ENCODE measurements at regions not wholly inside any gene's neighbourhood (a gene's known extent, or its start where the extent isn't known, plus 50 kb on each side); places are given as distances from the start of the nearest gene placed in this dataset.
"Not testable (repeated sequence)": the region's sequence is repeated elsewhere in the genome, so short reads cannot be mapped to it uniquely, and the experiment has no call there.

DNA sequence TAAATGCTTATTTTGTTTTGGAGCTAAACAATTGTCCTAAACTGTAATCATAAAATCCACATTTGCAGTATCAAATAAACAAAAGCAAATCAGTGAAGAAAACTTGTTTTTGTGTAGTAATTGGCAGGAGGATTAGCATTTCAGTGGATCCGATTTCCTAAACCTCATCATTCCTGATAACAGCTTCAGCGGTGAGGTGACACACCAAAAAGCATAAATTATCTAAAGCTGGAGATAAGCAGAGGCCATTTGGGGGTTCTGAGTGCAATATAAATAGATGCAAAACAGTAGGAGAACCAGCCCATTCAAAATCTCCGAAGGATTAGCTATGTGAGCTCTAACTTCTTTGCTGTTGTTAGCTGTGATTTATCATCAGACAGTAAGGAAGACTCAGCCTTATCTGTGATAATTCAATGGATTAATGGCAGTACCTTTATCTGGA, 235.8 kb downstream of the EPHA7 start:
- TF ChIP-seq, protein P1, sequence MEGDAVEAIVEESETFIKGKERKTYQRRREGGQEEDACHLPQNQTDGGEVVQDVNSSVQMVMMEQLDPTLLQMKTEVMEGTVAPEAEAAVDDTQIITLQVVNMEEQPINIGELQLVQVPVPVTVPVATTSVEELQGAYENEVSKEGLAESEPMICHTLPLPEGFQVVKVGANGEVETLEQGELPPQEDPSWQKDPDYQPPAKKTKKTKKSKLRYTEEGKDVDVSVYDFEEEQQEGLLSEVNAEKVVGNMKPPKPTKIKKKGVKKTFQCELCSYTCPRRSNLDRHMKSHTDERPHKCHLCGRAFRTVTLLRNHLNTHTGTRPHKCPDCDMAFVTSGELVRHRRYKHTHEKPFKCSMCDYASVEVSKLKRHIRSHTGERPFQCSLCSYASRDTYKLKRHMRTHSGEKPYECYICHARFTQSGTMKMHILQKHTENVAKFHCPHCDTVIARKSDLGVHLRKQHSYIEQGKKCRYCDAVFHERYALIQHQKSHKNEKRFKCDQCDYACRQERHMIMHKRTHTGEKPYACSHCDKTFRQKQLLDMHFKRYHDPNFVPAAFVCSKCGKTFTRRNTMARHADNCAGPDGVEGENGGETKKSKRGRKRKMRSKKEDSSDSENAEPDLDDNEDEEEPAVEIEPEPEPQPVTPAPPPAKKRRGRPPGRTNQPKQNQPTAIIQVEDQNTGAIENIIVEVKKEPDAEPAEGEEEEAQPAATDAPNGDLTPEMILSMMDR (IDR thresholded peaks at IDR 0.05; ENCODE audit: borderline replicate concordance, insufficient read depth, low read depth, low read length): no peak
- H3K4me3 ChIP-seq (ENCODE audit: low read depth, low read length): no peak overlapping the region

DNA sequence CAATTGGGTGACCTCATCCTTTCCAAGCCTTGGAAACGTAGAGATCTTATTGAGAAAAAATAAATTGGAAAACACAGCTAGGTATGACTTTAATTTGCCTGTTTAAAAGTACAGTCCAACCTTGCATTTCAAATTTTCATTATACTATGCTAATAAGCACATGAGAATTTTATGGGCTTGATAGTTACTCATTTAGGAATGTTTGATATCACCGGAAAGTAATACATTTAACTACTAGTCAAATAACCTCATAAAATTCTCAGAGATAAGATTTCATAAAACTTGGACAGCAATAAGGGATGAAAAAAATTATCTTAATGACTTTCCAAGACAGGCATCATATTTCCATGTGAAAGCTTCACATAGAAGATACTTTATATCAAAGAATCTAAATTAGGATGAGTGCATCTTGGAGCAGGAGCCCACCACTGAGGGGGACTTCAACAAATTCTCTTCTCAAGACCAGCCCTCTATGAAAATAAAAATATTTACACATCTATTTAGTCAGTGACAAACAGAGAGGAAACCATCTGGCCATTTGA, 236.3 kb downstream of the EPHA7 start:
- no peak overlapping the region for H3K4me3 ChIP-seq (ENCODE audit: low read depth, low read length)
- TF ChIP-seq, protein P1 (IDR thresholded peaks at IDR 0.05; ENCODE audit: borderline replicate concordance, insufficient read depth, low read depth, low read length): no peak

DNA sequence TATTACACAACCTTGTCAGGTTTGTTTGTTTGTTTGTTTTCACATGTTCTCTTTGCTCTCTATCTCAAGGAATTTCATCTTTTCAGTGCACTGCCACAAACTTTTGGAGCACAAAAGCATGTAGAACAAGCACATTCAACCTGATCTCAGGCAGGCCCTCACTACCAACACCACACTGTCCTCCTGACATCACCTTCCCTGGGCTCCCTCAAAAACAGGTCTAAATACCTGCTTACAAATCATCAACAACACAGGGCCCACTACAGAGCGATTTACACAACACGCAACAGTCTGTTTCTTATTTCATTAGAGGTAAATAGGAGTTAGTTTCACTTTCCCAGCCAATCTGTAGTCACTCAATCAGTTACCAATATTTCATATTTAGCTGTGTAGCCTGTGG, 241.4 kb downstream of the EPHA7 start:
- H3K4me3 ChIP-seq (ENCODE audit: low read depth, low read length): no peak overlapping the region
- TF ChIP-seq, protein P1 (IDR thresholded peaks at IDR 0.05; ENCODE audit: borderline replicate concordance, insufficient read depth, low read depth, low read length): no peak

DNA sequence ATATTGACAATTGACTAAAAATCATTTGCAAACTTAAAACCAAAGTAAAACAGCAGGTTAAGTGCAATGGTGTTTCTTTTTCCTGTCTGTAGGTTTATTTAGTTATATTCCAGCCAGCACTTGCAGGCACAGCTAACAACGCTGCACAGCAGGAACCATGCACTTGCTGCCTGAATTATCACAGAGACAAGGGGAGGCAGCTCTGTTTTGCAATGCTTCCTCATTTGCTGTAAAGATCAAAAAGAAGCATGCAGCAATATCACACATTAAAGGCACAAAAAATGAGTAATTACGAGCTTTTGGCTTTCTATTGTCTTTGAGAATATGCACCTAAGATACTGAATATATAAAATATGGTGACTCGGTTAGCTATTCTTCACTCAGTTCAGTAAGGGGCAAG, 241.9 kb downstream of the EPHA7 start:
- H3K4me3 ChIP-seq (ENCODE audit: low read depth, low read length): no peak overlapping the region

DNA sequence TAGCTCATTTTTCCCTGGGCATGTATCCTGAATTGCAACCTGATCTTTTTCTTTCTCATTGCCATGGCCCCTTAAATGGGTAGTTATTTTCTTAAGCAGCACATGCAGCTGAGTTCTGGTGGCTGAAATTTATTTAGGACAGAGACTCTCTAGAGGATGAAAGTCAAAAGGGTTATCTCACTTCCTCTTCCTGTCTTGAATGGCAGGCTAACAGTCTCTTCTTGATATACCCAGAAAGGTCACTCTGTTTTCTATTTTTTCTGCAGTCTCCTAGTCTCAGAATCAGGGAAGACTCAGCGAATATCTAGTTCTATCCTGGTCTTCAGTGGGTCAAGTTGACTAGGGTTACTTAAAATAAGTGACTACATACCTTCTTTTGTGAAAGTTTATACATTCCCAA, 243.3 kb downstream of the EPHA7 start:
- TF ChIP-seq, protein P1 (IDR thresholded peaks at IDR 0.05; ENCODE audit: borderline replicate concordance, insufficient read depth, low read depth, low read length): no peak
- no peak overlapping the region for H3K4me3 ChIP-seq (ENCODE audit: low read depth, low read length)

More for the DNA sequence above, 241.9 kb downstream of the EPHA7 start:
- TF ChIP-seq, protein P1 (IDR thresholded peaks at IDR 0.05; ENCODE audit: borderline replicate concordance, insufficient read depth, low read depth, low read length): no peak

DNA sequence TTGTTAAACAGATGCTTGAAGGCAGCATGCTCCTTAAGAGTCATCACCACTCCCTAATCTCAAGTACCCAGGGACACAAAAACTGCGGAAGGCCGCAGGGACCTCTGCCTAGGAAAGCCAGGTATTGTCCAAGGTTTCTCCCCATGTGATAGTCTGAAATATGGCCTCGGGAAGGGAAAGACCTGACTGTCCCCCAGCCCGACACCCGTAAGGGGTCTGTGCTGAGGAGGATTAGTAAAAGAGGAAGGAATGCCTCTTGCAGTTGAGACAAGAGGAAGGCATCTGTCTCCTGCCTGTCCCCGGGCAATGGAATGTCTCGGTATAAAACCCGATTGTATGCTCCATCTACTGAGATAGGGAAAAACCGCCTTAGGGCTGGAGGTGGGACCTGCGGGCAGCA, 245.8 kb downstream of the EPHA7 start:
- H3K4me3 ChIP-seq (ENCODE audit: low read depth, low read length): not testable (repeated sequence)

DNA sequence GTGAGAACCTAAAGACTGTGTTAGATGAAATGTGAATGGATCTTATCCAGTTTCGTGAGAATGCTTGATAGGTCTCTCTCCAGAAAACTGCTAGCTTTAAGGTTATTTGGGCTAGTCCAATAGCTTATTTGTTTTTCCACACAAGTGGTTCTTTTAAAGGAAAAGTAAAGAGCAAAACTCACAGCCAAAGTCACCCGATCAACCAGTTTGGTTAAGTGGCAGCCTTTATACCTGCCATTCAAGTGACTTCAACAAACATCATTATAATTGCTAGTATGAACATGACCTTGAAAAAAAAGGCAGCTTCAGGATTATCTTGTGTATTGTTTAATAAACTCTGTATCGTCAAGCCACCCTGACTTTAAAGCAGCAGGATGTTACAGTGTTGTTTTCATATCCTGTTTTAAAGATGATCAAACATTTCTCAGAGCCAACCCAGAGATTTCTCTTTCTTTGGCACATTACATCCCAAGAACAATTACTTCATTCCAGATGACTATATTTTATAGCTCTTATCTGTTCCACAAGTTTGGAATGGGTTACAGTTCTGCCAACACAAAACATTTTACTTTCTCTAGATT, 253.4 kb downstream of the EPHA7 start:
- TF ChIP-seq, protein P1 (IDR thresholded peaks at IDR 0.05; ENCODE audit: borderline replicate concordance, insufficient read depth, low read depth, low read length): no peak
- no peak overlapping the region for H3K4me3 ChIP-seq (ENCODE audit: low read depth, low read length)

All from GM12875 (cell line).